ENCODE measurements at regions not wholly inside any gene's neighbourhood (a gene's known extent, or its start where the extent isn't known, plus 50 kb on each side); places are given as distances from the start of the nearest gene placed in this dataset.
A peak's percentile ranks its signal among the peaks of the same experiment; 100 is the strongest.

GRCh38 chr9:91040371-91041215 lies 239.0 kb downstream of the SYK start:
- DNase-seq: no peak

- DNase-seq: no peak
Measured at GRCh38 chr9:91042024-91042423, 240.4 kb downstream of the SYK start.

- no peak for DNase-seq
Measured at GRCh38 chr9:91042541-91042940, 240.9 kb downstream of the SYK start.

GRCh38 chr9:91043056-91043810 lies 241.6 kb downstream of the SYK start:
- no peak for DNase-seq

GRCh38 chr9:91043811-91044175 lies 242.2 kb downstream of the SYK start:
- DNase-seq: no peak

GRCh38 chr9:91044354-91044753 lies 242.7 kb downstream of the SYK start:
- no peak for DNase-seq

GRCh38 chr9:91045041-91045440 lies 243.4 kb downstream of the SYK start:
- DNase-seq: no peak

- no peak for DNase-seq
Measured at GRCh38 chr9:91047529-91047928, 245.9 kb downstream of the SYK start.

GRCh38 chr9:91047993-91048607 lies 246.5 kb downstream of the SYK start:
- no peak for DNase-seq

- DNase-seq: no peak
Measured at GRCh38 chr9:91048749-91049148, 247.1 kb downstream of the SYK start.

GRCh38 chr9:91053824-91054223 lies 252.2 kb downstream of the SYK start:
- no peak for DNase-seq

GRCh38 chr9:91055845-91056244 lies 254.2 kb downstream of the SYK start:
- DNase-seq: no peak

GRCh38 chr9:91056486-91056885 lies 254.9 kb downstream of the SYK start:
- DNase-seq: no peak

- no peak for DNase-seq
Measured at GRCh38 chr9:91056917-91057316, 255.3 kb downstream of the SYK start.

GRCh38 chr9:91059713-91060112 lies 258.1 kb downstream of the SYK start:
- no peak for DNase-seq

- peak; percentile 84 to 90 for DNase-seq
Measured at GRCh38 chr9:91060520-91061343, 259.1 kb downstream of the SYK start.

GRCh38 chr9:91061506-91061905 lies 259.9 kb downstream of the SYK start:
- no peak for DNase-seq

GRCh38 chr9:91062281-91062680 lies 260.7 kb downstream of the SYK start:
- DNase-seq: no peak

- no peak for DNase-seq
Measured at GRCh38 chr9:91063471-91063870, 261.9 kb downstream of the SYK start.

GRCh38 chr9:91065231-91066041 lies 263.8 kb downstream of the SYK start:
- no peak for DNase-seq

GRCh38 chr9:91066042-91066415 lies 264.4 kb downstream of the SYK start:
- no peak for DNase-seq

Measured in right lung (tissue), 2 donors.